ENCODE measurements at regions not wholly inside any gene's neighbourhood (a gene's known extent, or its start where the extent isn't known, plus 50 kb on each side); places are given as distances from the start of the nearest gene placed in this dataset.
A peak's percentile ranks its signal among the peaks of the same experiment; 100 is the strongest.
"Not testable (repeated sequence)": the region's sequence is repeated elsewhere in the genome, so short reads cannot be mapped to it uniquely, and the experiment has no call there.

DNA sequence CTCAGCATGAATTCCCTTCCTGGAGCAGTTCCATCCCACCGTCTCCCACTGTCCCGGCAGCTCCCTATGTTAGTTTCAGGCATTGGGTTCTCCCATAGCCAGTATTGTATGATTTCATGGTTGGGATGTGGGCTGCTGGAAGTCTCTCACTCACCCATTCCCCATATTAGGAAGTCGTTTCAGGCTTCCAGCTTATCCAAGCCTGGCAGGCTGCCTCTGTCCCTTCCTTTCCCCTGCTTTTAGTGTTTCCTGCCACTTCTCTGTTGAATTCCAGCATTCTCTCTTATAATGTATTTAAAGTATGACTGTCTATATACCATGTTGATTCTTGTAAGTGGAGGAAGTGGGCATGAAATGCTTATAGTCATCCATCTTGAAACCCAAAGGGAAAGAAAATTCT, 309.7 kb upstream of the RBMS3 start:
- no peak for DNase-seq

DNA sequence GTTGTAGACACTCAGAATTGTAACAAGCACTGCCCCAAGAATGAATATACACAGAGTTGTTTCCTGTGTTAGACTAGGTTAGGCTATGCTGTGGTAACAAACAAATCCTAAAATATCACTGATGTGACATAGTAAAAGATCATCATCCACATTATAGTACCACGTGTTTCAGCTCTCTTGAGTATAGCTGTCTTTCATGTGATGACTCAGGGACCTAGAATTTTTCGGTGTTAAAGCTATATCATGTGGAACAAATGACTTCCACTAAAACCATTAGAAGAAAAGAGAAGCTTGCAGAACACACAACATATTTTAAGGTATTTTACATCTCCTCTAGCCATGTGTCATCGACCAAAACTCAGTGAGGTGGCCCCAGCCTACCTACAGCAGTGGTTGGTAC, 307.9 kb upstream of the RBMS3 start:
- DNase-seq = no peak

DNA sequence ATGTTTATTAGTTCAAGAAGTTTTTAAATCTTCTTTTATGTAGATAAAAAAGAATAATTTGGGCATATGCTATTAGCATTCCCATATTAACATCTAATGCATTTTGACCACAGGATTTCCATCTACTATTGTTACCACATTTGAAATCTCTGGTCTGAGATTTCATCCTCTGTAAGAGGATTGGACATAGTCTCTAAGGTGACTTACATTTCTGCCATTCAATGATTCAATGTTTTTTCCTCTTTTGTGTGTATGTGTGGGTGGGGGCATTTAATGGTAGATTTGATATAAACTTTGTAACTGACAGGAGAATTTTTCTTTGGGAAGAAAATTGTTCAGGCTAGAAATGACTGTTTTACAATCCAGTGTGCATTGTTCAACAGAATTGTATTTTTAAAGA, 307.3 kb upstream of the RBMS3 start:
- DNase-seq = no peak

DNA sequence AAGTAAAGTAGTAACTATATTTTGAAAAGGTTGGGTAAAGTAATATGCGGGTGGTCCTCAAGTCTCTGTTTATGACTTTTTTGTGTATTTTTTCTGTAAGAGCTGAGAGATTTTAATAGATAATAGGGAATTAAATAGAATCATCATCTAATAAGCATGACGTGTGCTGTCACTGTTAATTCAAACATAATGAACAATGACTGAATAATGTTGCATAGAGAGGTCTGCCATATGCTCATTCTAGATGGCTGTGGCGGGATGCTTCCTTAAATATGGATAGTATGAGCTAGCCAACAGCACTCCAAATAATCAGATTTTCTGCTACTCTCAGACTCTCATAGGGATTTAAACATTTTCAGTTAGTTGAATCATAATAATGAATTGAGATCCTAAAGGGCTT, 302.8 kb upstream of the RBMS3 start:
- DNase-seq = peak; percentile 1

DNA sequence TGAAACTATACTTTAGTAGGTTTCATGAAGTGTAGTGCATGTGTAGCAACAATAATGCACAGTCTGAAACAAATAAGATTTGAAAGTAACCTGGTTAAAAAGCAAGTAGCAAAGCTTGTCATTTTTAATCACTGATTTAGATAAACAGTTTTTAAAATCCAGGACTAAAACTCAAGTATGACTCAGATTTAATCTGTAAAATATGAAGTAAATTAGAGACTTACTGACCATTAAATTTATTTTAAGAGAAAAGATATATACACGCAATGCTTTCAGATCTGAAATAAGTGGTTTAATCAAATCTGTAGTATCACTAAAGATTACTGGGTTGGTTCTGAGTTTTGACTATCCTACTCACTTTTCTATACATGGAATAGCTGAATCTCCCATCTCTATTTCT, 300.7 kb upstream of the RBMS3 start:
- DNase-seq = no peak

DNA sequence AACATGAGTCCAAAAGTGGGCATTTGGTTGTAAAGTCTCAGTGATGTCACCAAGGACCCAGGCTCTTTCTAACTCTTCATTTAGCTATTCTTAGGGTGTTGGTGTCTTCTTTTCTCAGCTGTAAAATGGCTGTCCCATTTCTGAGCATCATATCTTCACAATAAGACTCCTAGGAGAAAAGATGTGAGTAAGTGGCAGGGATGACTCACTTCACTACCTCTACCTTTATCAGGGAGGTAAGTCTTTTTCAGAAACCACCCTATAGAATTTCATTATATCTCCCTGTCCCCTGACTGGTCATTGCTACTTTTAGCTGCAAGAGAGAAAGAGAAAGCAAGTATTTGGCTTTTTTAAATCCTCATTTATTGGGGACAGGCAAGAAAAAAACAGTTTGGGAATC, 300.2 kb upstream of the RBMS3 start:
- no peak for DNase-seq

DNA sequence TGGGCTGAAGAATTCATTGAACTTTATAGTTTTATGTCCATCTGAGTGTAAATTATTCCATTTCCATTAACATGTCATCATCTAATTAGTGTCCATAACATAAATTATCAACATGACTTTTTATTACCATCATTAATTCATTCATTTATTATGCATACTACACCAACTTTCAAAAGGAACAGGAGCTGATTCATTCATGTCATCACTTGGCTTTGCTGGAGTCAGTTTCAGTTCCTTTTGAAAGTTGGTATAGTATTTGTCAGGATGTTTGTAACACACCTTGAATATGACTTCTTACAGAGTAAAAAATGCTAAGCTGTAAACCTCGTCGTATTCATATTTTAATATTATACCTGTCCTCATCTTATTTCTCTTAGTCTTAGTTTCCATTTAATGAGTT, 298.0 kb upstream of the RBMS3 start:
- DNase-seq = no peak

DNA sequence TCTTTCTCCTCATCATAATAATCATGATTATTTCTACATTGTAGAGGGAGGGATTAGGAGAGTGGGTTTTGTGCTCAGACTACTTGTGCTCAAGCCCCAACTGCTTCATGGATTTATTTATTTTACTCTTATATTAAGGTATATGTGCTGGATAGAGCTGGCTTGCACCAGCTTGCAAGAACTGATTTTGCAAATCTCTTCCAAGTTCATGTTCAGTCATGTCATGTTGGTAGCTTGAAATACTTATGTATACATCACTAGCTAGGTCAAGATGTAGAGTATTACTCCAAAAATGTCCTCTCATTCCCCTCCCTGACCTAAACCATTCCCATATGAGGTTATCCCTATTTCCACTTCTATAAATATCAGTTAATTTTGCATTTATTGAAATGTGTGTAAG, 293.9 kb upstream of the RBMS3 start:
- DNase-seq = no peak

DNA sequence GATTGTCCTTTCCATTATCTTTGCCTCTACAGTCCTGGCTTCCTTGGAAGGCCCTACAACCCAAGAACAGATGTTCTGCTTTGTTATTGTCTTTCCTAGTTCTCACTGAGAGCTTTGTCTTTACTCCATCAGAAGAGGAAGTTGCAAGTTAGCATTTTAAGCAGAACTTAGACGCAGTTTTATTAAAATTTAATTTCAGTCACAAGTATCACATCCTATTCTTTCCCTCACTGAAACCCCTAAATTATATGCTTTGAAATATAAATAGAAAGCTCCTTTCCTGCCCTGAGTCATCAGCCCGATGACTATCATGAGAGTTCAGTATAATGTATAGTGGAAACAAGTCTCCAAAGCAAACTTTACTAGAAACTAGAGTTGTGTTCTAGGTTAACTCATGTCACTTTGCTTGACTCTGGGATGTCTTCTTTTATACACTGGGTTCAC, 291.2 kb upstream of the RBMS3 start:
- DNase-seq = no peak

DNA sequence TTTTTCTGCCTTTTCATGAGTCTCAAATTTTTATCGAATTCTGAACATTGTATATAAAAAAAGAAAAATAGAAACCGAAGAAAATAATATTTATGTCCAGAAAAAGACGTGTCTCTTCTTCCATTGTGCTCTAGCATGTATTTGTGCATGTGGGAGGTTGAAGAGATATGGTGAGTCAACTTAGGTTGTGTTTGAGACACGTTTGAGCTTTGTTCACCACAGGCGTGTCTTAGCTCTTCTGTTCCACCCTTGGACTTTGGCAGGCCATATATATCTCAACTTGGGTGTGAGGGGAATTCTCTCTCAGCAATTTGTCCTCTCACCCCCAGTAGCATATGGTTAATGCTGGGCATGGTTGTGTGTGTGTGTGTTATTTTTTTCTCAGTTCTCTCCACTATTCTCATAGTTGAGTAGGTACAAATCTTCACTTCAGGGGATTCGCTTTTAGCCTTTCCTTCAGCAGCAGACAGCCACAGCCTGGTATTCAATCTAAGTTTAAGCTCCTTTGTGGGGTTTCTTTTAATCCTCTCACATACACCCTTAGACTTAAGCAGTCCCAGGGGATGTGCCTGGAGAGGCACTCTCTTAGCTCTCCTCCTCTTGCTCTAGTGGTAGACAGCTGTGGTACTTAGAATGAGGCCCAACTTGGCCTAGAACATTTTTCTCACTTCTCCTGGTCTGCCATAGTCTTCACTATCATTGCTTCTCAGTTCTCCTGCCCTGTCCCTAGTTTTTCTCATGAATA, 286.5 kb upstream of the RBMS3 start:
- DNase-seq = no peak

DNA sequence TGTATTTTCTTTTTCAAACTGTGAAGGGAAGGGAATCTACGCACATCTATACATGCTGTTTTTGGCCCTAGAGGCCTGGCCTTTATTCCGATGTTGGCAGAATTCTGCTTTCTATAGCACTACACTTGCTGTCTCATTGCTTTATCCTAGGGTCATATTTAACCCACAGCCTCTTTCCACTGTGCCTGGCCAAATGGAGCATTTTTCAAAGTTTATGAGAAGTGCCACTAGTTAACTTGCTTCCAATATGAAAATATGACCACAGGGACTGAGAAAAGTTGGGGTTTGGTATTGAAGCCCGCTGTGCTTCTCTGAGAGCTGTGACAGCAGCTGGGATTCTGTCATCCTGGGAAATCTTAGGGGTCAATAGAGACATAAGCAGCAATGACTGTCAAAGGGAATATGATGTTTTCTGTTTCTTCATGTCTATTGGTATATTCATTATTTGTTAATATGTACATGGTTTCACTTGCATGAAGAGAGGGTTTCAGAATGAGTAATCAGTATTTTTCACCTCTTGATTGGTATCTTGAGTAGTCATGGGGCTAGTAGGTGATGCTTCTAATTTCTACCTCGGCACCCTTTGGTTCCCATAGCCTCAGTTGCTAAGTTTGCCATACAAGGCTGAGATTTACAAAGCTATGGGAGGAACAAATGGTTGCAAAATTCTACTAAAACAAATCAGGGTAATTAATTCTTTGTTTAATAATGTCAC, 275.8 kb upstream of the RBMS3 start:
- DNase-seq = no peak

DNA sequence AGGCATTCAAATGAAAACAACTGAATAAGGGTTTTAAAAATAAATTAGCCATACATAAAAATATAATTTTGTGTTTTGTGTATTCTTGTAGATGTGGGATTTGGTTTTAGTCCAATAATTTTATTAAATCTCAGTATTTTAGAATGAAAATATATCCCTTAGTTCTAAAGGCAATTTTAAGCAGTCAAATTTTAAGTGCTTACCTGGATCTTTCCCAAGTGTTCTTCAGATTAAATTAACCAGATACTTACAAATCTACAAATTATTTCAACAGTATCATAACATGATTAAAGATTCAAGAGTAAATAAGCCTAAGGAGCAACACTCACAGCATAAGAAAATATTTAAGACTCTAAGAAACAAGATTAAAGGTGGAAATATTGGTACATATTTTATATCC, 275.0 kb upstream of the RBMS3 start:
- DNase-seq = no peak

DNA sequence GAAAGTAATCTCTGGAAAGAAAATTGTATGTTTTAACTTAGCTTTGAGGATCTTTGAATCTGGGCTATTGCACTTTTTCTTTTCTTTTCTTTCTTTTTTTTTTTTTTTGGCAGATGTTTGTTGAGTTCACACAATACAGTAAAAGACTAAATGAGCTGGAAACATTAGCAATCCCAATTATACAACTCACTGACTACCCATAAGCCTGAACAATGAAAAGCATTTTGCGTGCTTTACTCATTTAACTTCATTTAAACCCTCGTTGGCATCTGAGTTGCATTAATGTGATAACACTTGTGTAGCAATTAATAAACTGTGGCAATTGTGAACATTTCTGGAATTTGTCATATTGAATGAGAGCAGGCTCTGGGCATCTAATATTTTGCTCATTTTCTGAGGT, 269.4 kb upstream of the RBMS3 start:
- no peak for DNase-seq

DNA sequence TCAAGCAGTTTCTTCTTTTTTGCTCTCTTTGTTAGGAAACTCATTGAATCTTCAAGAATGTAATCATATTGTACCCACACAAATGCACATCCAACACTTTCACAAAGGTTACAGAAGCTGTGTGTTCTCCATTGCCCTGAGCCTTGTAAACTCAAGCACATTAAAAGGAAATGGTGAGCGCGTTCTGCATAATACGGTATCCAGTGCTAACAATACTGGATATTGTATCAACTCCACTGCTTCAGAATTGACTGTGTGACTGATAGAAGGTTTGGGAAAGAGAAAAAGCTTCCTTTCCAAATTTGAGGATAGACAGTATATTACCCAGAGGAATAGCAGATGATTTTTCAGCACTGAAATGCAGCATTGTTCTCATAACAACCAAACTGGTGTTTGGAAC, 268.9 kb upstream of the RBMS3 start:
- no peak for DNase-seq

DNA sequence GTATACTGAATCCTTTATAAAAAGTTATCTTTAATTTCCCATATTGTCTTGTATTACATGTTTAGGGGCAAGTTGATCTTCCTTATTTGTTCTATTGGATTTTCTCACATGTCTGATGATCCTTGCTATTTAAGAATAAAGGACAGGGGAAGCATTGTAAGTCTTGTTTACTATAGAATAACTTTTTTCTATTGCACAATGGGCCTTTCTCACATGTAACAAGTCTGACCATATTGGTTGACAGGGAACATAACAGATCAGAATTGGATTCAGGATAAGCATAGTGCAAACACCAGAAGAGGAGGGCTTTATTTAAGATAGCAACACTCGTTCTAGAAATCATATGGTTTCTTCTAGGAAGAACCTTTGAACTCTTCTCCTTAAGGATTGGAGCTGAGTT, 257.9 kb upstream of the RBMS3 start:
- no peak for DNase-seq

DNA sequence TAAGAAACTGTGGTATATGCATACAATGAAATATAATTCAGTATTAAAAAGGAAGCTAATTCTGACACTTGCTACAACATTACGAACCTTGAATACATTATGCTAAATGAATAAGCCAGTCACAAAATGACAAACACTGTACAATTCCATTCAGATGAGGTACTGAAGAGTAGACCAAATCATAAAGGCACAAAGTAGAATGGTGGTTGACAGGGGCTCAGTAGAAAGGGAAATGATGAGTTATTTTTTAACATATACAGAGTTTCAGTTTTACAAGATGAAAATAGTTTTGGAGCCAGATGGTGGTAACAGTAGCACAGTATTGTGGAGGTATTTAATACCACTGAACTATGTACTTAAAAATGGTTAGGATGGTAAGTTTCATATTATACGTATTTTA, 254.6 kb upstream of the RBMS3 start:
- DNase-seq = no peak

DNA sequence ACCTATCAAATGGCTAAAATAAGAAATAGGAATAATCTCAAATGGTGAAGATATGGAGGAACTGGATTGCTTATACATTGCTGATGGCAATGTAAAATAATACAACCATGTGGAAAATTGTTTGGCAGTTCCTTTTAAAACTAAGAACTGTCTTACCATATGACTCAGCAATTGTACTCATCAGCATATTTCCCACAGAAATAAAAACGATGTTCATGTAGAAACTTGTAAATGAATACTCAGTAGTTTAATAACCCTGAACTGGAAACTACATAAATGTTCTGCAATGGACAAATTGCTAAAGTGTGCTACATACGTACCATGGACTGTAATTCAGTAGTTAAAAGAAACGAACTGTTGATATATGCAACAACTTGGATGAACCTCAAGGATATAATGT, 253.9 kb upstream of the RBMS3 start:
- no peak for DNase-seq

DNA sequence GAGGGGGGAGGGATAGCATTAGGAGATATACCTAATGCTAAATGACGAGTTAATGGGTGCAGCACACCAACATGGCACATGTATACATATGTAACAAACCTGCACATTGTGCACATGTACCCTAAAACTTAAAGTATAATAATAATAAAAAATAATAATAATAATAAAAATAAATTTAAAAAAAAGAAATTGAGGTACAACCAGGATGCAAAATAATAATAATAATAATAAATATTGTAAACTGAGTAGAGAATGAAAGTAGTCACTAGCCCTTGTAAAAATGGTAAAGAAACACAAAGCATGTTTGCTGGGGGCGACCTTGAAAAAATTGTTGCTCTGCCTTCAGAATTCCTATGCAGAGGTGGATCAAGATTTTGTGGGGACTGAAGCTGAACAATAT, 249.7 kb upstream of the RBMS3 start:
- DNase-seq = not testable (repeated sequence)

DNA sequence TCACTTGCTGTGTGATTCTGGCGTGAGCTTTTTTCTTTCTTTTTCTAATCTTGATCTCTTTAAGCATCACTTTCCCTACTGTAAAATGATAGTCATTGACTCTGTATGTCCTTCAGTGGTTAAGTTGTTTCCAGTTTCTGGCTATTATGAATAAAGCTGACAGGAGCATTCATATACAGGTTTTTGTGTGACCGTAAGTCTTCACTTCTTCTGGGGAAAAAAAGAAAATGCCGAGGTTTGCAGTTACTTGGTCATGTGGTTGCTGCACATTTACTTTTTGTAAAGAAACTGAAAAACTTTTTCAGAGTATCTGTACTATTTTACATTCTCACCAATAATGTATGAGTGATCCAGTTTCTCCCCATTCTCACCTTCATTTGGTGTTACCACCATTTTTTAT, 247.4 kb upstream of the RBMS3 start:
- DNase-seq = no peak

DNA sequence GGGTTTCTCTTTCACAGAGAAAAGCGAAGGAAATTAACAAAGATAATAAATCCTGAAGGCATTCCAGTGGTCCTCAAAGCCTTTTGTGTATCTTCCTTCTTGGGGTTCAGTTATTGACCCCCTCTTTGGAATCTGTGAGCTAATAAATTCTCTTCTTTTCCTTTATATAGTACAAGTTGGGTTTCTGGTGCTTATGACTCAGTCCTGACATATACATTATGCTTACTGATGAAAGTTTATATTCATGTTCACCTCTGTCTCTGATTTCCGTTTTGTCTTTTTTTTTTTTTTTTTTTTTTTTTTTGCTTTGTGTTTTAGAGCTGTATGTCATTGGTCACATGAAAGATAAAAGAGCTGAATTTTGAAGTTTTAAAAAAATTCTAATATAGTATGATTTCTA, 230.7 kb upstream of the RBMS3 start:
- no peak for DNase-seq

DNA sequence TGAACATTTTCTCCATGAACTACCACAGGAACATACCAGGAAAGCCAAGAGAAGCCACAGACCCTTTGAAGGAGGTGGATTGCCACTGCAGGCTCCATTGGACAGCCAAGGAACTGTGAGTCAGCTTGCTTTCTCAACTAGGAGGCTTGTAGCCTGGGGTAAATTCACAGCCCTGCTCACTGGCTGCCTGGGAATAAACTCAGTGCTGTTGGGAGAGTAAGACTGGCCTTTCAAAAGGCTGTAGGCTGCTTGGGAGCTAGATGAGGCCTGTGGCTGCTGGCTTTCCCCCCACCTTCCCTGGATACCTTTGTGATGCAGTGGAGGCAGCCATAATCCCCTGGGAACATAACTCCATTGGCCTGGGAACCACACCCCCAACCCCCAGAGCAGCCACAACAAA, 223.5 kb upstream of the RBMS3 start:
- DNase-seq = no peak

DNA sequence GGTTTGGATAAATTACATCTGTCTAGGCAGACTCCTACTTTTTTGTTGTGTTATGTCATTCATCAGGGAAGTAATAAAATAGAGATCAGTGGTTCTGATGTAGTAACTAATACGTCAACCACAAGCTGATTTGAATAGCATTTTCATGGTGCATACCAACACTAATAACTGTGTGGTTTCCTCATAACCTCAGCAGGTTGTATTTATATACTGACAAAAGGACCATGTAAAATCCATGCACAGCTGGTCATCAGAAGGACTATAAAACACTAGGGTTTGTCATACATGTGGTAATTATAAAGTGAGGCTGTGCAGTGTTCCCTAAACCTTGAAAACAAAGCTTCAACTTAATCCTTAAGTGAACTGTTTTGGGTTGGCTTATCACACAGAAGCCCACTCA, 216.8 kb upstream of the RBMS3 start:
- DNase-seq = no peak

DNA sequence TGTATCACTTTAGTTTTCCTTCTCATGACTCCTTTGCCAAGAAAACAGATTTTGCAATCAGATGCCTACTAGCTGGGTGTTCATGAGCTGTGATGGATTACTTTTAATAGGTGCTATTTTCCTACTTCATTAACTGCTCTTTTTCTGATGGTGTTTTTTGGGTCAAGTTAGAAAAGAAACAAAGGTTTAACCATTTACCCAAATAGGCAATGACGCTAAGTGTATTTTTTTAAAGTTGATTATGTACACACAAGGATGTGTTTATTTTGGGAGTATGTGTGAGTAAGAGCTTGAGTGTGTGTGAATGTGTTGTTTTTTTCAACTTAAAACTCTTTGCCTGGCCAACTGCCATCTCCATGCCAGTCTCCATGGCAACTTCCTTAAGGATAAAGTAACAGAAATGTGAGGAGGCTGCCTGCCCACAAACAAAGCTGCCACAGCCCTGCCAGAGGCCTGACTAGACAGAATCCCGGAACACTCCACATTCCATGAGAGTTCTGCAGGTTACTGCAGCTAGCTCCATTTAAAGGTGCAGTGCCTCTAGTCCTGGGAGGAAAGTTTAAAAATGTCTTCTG, 215.6 kb upstream of the RBMS3 start:
- peak; percentile 6 for DNase-seq

DNA sequence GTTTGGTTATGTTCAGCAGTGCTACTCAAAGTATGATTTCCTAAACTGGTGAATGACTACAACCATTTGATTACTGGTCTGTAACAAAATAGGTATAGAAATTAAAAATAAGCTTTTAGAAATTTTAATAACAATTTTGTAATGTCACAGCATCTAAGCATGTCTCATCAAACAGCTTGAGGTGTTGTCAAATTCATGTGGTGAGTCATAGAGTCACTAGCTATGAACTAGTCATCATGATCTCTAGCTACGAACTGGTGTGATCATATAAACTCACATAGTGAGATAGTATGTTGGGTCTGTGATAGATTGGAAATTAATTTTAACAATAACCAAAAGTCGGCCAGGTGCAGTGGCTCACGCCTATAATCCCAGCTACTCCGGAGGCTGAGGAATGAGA, 213.9 kb upstream of the RBMS3 start:
- no peak for DNase-seq
